ENCODE measurements at regions not wholly inside any gene's neighbourhood (a gene's known extent, or its start where the extent isn't known, plus 50 kb on each side); places are given as distances from the start of the nearest gene placed in this dataset.

GRCh38 chr1:2890221-2890850, 88.8 kb upstream of the TTC34 start:
- DNase-seq = no peak

- DNase-seq = no peak
These were observed 90.5 kb upstream of the TTC34 start for GRCh38 chr1:2891923-2892448.

GRCh38 chr1:2893473-2894120, 92.1 kb upstream of the TTC34 start:
- DNase-seq = no peak

GRCh38 chr1:2894381-2895041, 93.0 kb upstream of the TTC34 start:
- DNase-seq = no peak

GRCh38 chr1:2896824-2897223, 95.3 kb upstream of the TTC34 start:
- DNase-seq = no peak

- no peak for DNase-seq
These were observed 101.7 kb upstream of the TTC34 start for GRCh38 chr1:2903226-2903625.

- no peak for DNase-seq
These were observed 102.7 kb upstream of the TTC34 start for GRCh38 chr1:2904191-2904590.

- no peak for DNase-seq
These were observed 103.9 kb upstream of the TTC34 start for GRCh38 chr1:2905356-2905755.

- no peak for DNase-seq
These were observed 104.6 kb upstream of the TTC34 start for GRCh38 chr1:2906085-2906484.

GRCh38 chr1:2906620-2907019, 105.1 kb upstream of the TTC34 start:
- no peak for DNase-seq

- no peak for DNase-seq
These were observed 105.6 kb upstream of the TTC34 start for GRCh38 chr1:2907051-2907450.

GRCh38 chr1:2908081-2908480, 106.6 kb upstream of the TTC34 start:
- no peak for DNase-seq

- no peak for DNase-seq
These were observed 107.1 kb upstream of the TTC34 start for GRCh38 chr1:2908561-2908960.

GRCh38 chr1:2909797-2910196, 108.3 kb upstream of the TTC34 start:
- no peak for DNase-seq

GRCh38 chr1:2910211-2910610, 108.7 kb upstream of the TTC34 start:
- no peak for DNase-seq

GRCh38 chr1:2911421-2912178, 109.7 kb upstream of the ACTRT2 start:
- no peak for DNase-seq

GRCh38 chr1:2912424-2913061, 108.7 kb upstream of the ACTRT2 start:
- DNase-seq = peak; percentile 31 to 55 (median 48)

- DNase-seq = no peak
These were observed 108.2 kb upstream of the ACTRT2 start for GRCh38 chr1:2913091-2913490.

- DNase-seq = no peak
These were observed 106.6 kb upstream of the ACTRT2 start for GRCh38 chr1:2914702-2915101.

GRCh38 chr1:2916153-2916552, 105.1 kb upstream of the ACTRT2 start:
- no peak for DNase-seq

- no peak for DNase-seq
These were observed 104.6 kb upstream of the ACTRT2 start for GRCh38 chr1:2916706-2917105.

- DNase-seq = no peak
These were observed 104.0 kb upstream of the ACTRT2 start for GRCh38 chr1:2917284-2917683.

GRCh38 chr1:2918441-2918840, 102.8 kb upstream of the ACTRT2 start:
- DNase-seq = no peak
